ENCODE measurements at regions not wholly inside any gene's neighbourhood (a gene's known extent, or its start where the extent isn't known, plus 50 kb on each side); places are given as distances from the start of the nearest gene placed in this dataset.

- DNase-seq (no peak), ATAC-seq (no peak)
- Histone ChIP-seq H3K27ac (no peak overlapping the region), H3K9me3 (no peaks in the 10 kb centered on the region), H3K36me3 (ENCODE audit: insufficient read depth in 1 of 2, low read depth in 1 of 2) (no peaks in the 10 kb centered on the region), H3K4me3 (no peak overlapping the region), H3K27me3 (ENCODE audit: insufficient read depth in 3 of 3, low read length in 2 of 3) (no peaks in the 10 kb centered on the region), H3K4me1 (no peaks in the 10 kb centered on the region)
- intact Hi-C loops (cut with DNase I), result no loop called here
- no peak for TF ChIP-seq CTCF (IDR thresholded peaks at IDR 0.05)
- 47 to 65% (median 62%) methylated on average over 2 of the region's 2 CpGs for WGBS, 3 donors
Measured at GRCh38 chr4:84032372-84032771, 466.7 kb downstream of the NKX6-1 start.

- Histone ChIP-seq H3K36me3 (ENCODE audit: insufficient read depth in 1 of 2, low read depth in 1 of 2) (no peaks in the 10 kb centered on the region), H3K4me1 (no peaks in the 10 kb centered on the region), H3K4me3 (no peak overlapping the region), H3K27ac (no peak overlapping the region), H3K9me3 (peaks cover 4% of the 10 kb centered on the region), H3K27me3 (ENCODE audit: insufficient read depth in 3 of 3, low read length in 2 of 3) (no peaks in the 10 kb centered on the region)
- WGBS, 3 donors, result 69 to 78% (median 74%) methylated on average over 4 of the region's 4 CpGs
- TF ChIP-seq CTCF (IDR thresholded peaks at IDR 0.05), result no peak
- ATAC-seq (no peak), DNase-seq (no peak)
- intact Hi-C loops (cut with DNase I), result no loop called here
Measured at GRCh38 chr4:84031401-84031800, 467.7 kb downstream of the NKX6-1 start.

- Histone ChIP-seq H3K4me1 (no peaks in the 10 kb centered on the region), H3K27me3 (ENCODE audit: insufficient read depth in 3 of 3, low read length in 2 of 3) (no peaks in the 10 kb centered on the region), H3K27ac (no peak overlapping the region), H3K4me3 (no peak overlapping the region), H3K36me3 (ENCODE audit: insufficient read depth in 1 of 2, low read depth in 1 of 2) (no peaks in the 10 kb centered on the region), H3K9me3 (peaks cover 4% of the 10 kb centered on the region)
- 80 to 88% (median 86%) methylated on average over 2 of the region's 2 CpGs for WGBS, 3 donors
- ATAC-seq (no peak), DNase-seq (no peak)
- intact Hi-C loops (cut with DNase I), result no loop called here
- TF ChIP-seq CTCF (IDR thresholded peaks at IDR 0.05), result no peak
Measured at GRCh38 chr4:84028340-84028739, 470.8 kb downstream of the NKX6-1 start.

GRCh38 chr4:84024405-84024804, 474.7 kb downstream of the NKX6-1 start:
- intact Hi-C loops (cut with DNase I), result no loop called here
- Histone ChIP-seq H3K9me3 (peaks cover 4% of the 10 kb centered on the region), H3K27me3 (ENCODE audit: insufficient read depth in 3 of 3, low read length in 2 of 3) (no peaks in the 10 kb centered on the region), H3K27ac (no peak overlapping the region), H3K4me3 (no peak overlapping the region), H3K36me3 (ENCODE audit: insufficient read depth in 1 of 2, low read depth in 1 of 2) (no peaks in the 10 kb centered on the region), H3K4me1 (no peaks in the 10 kb centered on the region)
- 7 to 33% (median 15%) methylated on average over 2 of the region's 2 CpGs for WGBS, 3 donors
- DNase-seq, result no peak
- no peak for TF ChIP-seq CTCF (IDR thresholded peaks at IDR 0.05)
- ATAC-seq, result no peak

- no peak overlapping the region for H3K4me3 ChIP-seq
- peaks cover 4% of the 10 kb centered on the region for H3K9me3 ChIP-seq
- H3K36me3 ChIP-seq (ENCODE audit: insufficient read depth in 1 of 2, low read depth in 1 of 2), result no peaks in the 10 kb centered on the region
- no peaks in the 10 kb centered on the region for H3K27me3 ChIP-seq (ENCODE audit: insufficient read depth in 3 of 3, low read length in 2 of 3)
- no peaks in the 10 kb centered on the region for H3K4me1 ChIP-seq
- no peak for ATAC-seq
- DNase-seq, result no peak
- 30 to 42% (median 36%) methylated on average over 5 of the region's 5 CpGs for WGBS, 3 donors
- no peak for TF ChIP-seq CTCF (IDR thresholded peaks at IDR 0.05)
- intact Hi-C loops (cut with DNase I), result no loop called here
- H3K27ac ChIP-seq, result no peak overlapping the region
Measured at GRCh38 chr4:84022564-84022963, 476.5 kb downstream of the NKX6-1 start.

Data from psoas muscle (tissue), 7 donors.